ENCODE measurements at regions not wholly inside any gene's neighbourhood (a gene's known extent, or its start where the extent isn't known, plus 50 kb on each side); places are given as distances from the start of the nearest gene placed in this dataset.
A peak's percentile ranks its signal among the peaks of the same experiment; 100 is the strongest.

- DNase-seq (ENCODE audit: low read depth, low spot score) = no peak
- H3K4me3 Mint-ChIP-seq = no peak overlapping the region
- TF ChIP-seq, protein P1, sequence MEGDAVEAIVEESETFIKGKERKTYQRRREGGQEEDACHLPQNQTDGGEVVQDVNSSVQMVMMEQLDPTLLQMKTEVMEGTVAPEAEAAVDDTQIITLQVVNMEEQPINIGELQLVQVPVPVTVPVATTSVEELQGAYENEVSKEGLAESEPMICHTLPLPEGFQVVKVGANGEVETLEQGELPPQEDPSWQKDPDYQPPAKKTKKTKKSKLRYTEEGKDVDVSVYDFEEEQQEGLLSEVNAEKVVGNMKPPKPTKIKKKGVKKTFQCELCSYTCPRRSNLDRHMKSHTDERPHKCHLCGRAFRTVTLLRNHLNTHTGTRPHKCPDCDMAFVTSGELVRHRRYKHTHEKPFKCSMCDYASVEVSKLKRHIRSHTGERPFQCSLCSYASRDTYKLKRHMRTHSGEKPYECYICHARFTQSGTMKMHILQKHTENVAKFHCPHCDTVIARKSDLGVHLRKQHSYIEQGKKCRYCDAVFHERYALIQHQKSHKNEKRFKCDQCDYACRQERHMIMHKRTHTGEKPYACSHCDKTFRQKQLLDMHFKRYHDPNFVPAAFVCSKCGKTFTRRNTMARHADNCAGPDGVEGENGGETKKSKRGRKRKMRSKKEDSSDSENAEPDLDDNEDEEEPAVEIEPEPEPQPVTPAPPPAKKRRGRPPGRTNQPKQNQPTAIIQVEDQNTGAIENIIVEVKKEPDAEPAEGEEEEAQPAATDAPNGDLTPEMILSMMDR (conservative IDR thresholded peaks at IDR 0.05) = no peak
- H3K4me1 Mint-ChIP-seq = no peaks in the 10 kb centered on the region
- peaks cover 32% of the 10 kb centered on the region for H3K27me3 Mint-ChIP-seq (ENCODE audit: low read depth)
- peaks cover 3% of the 10 kb centered on the region for H3K9me3 Mint-ChIP-seq
- H3K36me3 Mint-ChIP-seq (ENCODE audit: low read depth) = no peaks in the 10 kb centered on the region
- H3K27ac Mint-ChIP-seq (ENCODE audit: unreplicated experiment) = no peak overlapping the region
Measured at GRCh38 chr12:30839643-30840220, 85.0 kb upstream of the CAPRIN2 start.

DNA sequence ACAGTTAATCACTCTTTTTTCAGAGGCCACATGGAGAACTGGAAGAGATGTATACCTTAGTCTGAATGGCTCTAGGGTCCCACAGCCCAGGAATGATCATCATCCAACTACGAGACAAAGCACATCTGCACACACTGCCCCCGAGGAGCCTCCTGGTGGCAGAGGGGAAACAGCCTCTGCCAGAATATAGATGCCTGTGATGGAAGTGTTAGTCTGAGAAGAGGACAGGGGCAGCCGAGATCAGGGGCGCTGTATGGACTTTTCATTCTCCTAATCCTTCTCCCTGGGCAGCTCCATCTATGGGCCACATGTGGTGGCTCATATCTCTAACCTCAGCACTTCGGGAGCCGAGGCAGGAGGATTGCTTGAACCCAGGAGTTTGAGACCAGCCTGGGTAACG lies 82.8 kb upstream of the CAPRIN2 start:
- no peaks in the 10 kb centered on the region for H3K36me3 Mint-ChIP-seq (ENCODE audit: low read depth)
- H3K27ac Mint-ChIP-seq (ENCODE audit: unreplicated experiment) = no peak overlapping the region
- no peaks in the 10 kb centered on the region for H3K4me1 Mint-ChIP-seq
- DNase-seq (ENCODE audit: low read depth, low spot score) = no peak
- peaks cover 3% of the 10 kb centered on the region for H3K9me3 Mint-ChIP-seq
- H3K27me3 Mint-ChIP-seq (ENCODE audit: low read depth) = peaks cover 35% of the 10 kb centered on the region
- TF ChIP-seq, protein P1 (conservative IDR thresholded peaks at IDR 0.05) = peak; percentile 27
- H3K4me3 Mint-ChIP-seq = no peak overlapping the region

- peaks cover 3% of the 10 kb centered on the region for H3K9me3 Mint-ChIP-seq
- TF ChIP-seq, protein P1 (conservative IDR thresholded peaks at IDR 0.05) = no peak
- H3K27me3 Mint-ChIP-seq (ENCODE audit: low read depth) = peaks cover 35% of the 10 kb centered on the region
- H3K4me1 Mint-ChIP-seq = no peaks in the 10 kb centered on the region
- no peak overlapping the region for H3K27ac Mint-ChIP-seq (ENCODE audit: unreplicated experiment)
- H3K4me3 Mint-ChIP-seq = no peak overlapping the region
- H3K36me3 Mint-ChIP-seq (ENCODE audit: low read depth) = no peaks in the 10 kb centered on the region
- no peak for DNase-seq (ENCODE audit: low read depth, low spot score)
Measured at GRCh38 chr12:30836656-30837445, 82.1 kb upstream of the CAPRIN2 start.

- no peak overlapping the region for H3K27ac Mint-ChIP-seq (ENCODE audit: unreplicated experiment)
- DNase-seq (ENCODE audit: low read depth, low spot score) = no peak
Measured at GRCh38 chr12:30835216-30835615, 80.5 kb upstream of the CAPRIN2 start.

GRCh38 chr12:30830751-30831150 lies 76.0 kb upstream of the CAPRIN2 start:
- H3K4me3 Mint-ChIP-seq = no peak overlapping the region
- no peaks in the 10 kb centered on the region for H3K4me1 Mint-ChIP-seq
- DNase-seq (ENCODE audit: low read depth, low spot score) = no peak
- H3K36me3 Mint-ChIP-seq (ENCODE audit: low read depth) = no peaks in the 10 kb centered on the region
- no peak overlapping the region for H3K27ac Mint-ChIP-seq (ENCODE audit: unreplicated experiment)
- H3K9me3 Mint-ChIP-seq = peaks cover under 1% of the 10 kb centered on the region
- H3K27me3 Mint-ChIP-seq (ENCODE audit: low read depth) = peaks cover 9% of the 10 kb centered on the region
- TF ChIP-seq, protein P1 (conservative IDR thresholded peaks at IDR 0.05) = no peak

More at GRCh38 chr12:30835216-30835615, 80.5 kb upstream of the CAPRIN2 start:
- H3K36me3 Mint-ChIP-seq (ENCODE audit: low read depth) = no peaks in the 10 kb centered on the region
- H3K27me3 Mint-ChIP-seq (ENCODE audit: low read depth) = peaks cover 35% of the 10 kb centered on the region
- no peak overlapping the region for H3K4me3 Mint-ChIP-seq
- H3K9me3 Mint-ChIP-seq = peaks cover 3% of the 10 kb centered on the region
- H3K4me1 Mint-ChIP-seq = no peaks in the 10 kb centered on the region
- TF ChIP-seq, protein P1 (conservative IDR thresholded peaks at IDR 0.05) = no peak

Data from neural crest cell (in vitro differentiated cells).